ENCODE measurements at regions not wholly inside any gene's neighbourhood (a gene's known extent, or its start where the extent isn't known, plus 50 kb on each side); places are given as distances from the start of the nearest gene placed in this dataset.

DNA sequence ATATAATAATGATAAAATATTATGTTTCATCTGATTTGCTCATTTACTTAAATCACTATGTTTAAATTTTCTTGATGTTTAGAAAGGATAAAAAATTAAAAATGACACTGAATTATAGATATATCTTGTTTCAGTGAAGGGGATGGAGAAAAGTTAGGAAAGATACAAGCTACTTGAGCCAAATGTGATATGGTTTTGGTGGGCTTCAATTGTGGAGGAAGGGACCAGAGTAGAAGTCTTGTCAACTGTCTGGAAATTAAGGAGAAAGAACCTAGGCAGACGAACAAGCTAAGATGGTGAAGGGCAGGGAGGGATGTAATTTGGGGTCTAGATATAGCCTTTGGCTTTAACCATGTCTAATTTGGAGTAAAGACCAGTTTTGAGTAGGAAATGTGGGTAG is 186.4 kb upstream of the MMS22L start:
- no peaks in the 10 kb centered on the region for H3K9me3 Mint-ChIP-seq
- H3K27me3 Mint-ChIP-seq (ENCODE audit: insufficient read depth) = no peaks in the 10 kb centered on the region

GRCh38 chr6:97470322-97470721 is 187.3 kb upstream of the MMS22L start:
- H3K27me3 Mint-ChIP-seq (ENCODE audit: insufficient read depth) = no peaks in the 10 kb centered on the region
- no peak overlapping the region for H3K4me3 Mint-ChIP-seq

More for the DNA sequence above, 186.4 kb upstream of the MMS22L start:
- no peak for TF ChIP-seq CTCF (IDR thresholded peaks at IDR 0.05)
- Mint-ChIP-seq H3K27ac (no peak overlapping the region), H3K4me3 (no peak overlapping the region), H3K4me1 (ENCODE audit: low read depth) (no peaks in the 10 kb centered on the region), H3K36me3 (ENCODE audit: low read depth) (no peaks in the 10 kb centered on the region)
- DNase-seq = no peak

DNA sequence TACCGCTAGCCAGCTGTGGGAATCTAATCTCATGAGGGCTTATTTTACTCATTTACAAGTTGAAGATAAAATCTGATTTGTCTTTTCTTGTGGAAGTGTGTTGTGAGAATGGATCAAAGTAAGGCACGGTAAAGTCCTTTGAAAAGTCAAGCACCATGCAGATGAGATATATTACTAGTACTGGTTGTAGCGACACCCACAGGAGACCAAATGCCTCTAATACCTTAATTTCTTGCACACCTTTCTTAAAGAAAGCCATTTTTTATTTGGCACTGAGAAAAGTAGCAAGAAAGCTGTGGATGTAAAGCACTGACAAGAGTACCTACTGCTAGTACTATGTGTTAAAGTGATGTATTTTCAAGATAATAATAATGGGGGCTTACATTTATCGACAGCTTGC is 191.0 kb upstream of the MMS22L start:
- H3K4me1 Mint-ChIP-seq (ENCODE audit: low read depth) = no peaks in the 10 kb centered on the region
- DNase-seq = no peak
- TF ChIP-seq CTCF (IDR thresholded peaks at IDR 0.05) = no peak
- no peak overlapping the region for H3K4me3 Mint-ChIP-seq
- no peaks in the 10 kb centered on the region for H3K9me3 Mint-ChIP-seq
- no peaks in the 10 kb centered on the region for H3K36me3 Mint-ChIP-seq (ENCODE audit: low read depth)
- H3K27ac Mint-ChIP-seq = no peak overlapping the region
- peaks cover 1% of the 10 kb centered on the region; the same call in 1 of the 2 replicates for H3K27me3 Mint-ChIP-seq (ENCODE audit: insufficient read depth)

More at GRCh38 chr6:97470322-97470721, 187.3 kb upstream of the MMS22L start:
- Mint-ChIP-seq H3K36me3 (ENCODE audit: low read depth) (no peaks in the 10 kb centered on the region), H3K4me1 (ENCODE audit: low read depth) (no peaks in the 10 kb centered on the region), H3K27ac (no peak overlapping the region), H3K9me3 (no peaks in the 10 kb centered on the region)
- no peak for TF ChIP-seq CTCF (IDR thresholded peaks at IDR 0.05)
- DNase-seq = no peak

- H3K27ac Mint-ChIP-seq = no peak overlapping the region
- H3K4me1 Mint-ChIP-seq (ENCODE audit: low read depth) = no peaks in the 10 kb centered on the region
- no peaks in the 10 kb centered on the region for H3K9me3 Mint-ChIP-seq
- peak; percentile 95 for TF ChIP-seq CTCF (IDR thresholded peaks at IDR 0.05)
- peaks cover 3% of the 10 kb centered on the region; the same call in 1 of the 2 replicates for H3K27me3 Mint-ChIP-seq (ENCODE audit: insufficient read depth)
- H3K36me3 Mint-ChIP-seq (ENCODE audit: low read depth) = no peaks in the 10 kb centered on the region
- H3K4me3 Mint-ChIP-seq = no peak overlapping the region
- DNase-seq = peak; percentile 66
Observed at GRCh38 chr6:97497713-97498331, 214.8 kb upstream of the MMS22L start.

GRCh38 chr6:97501853-97502252 is 218.8 kb upstream of the MMS22L start:
- peak overlapping the region; percentile 13; the same call in 1 of the 2 replicates for H3K4me3 Mint-ChIP-seq
- H3K9me3 Mint-ChIP-seq = no peaks in the 10 kb centered on the region
- no peak overlapping the region for H3K27ac Mint-ChIP-seq
- no peak for DNase-seq
- H3K27me3 Mint-ChIP-seq (ENCODE audit: insufficient read depth) = peaks cover 3% of the 10 kb centered on the region; the same call in 1 of the 2 replicates
- no peak; the same call in 1 of the 2 replicates for TF ChIP-seq CTCF (IDR thresholded peaks at IDR 0.05)
- no peaks in the 10 kb centered on the region for H3K36me3 Mint-ChIP-seq (ENCODE audit: low read depth)
- H3K4me1 Mint-ChIP-seq (ENCODE audit: low read depth) = no peaks in the 10 kb centered on the region
